Nephron progenitor cell (in vitro differentiated cells): ENCODE measurements at regions not wholly inside any gene's neighbourhood (a gene's known extent, or its start where the extent isn't known, plus 50 kb on each side); places are given as distances from the start of the nearest gene placed in this dataset.

Experiments
- DNase-seq: peaks from one replicate; pipeline ENCODE4 v3.0.0; 2021
- H3K27ac Mint-ChIP-seq: 2 replicates; pipeline ENCODE4 v1.8.0; 2021; ENCODE audit warnings: mild to moderate bottlenecking, moderate library complexity, mixed read lengths
- H3K27me3 Mint-ChIP-seq: 2 replicates; pipeline ENCODE4 v1.8.0; 2021; ENCODE audit warnings: mild to moderate bottlenecking, low read depth, mixed read lengths; ENCODE audit not compliant: poor library complexity
- H3K36me3 Mint-ChIP-seq: 2 replicates; pipeline ENCODE4 v1.8.0; 2021; ENCODE audit warnings: low read depth, mixed read lengths
- H3K4me1 Mint-ChIP-seq: 2 replicates; pipeline ENCODE4 v1.8.0; 2021; ENCODE audit warnings: mixed read lengths
- H3K4me3 Mint-ChIP-seq: 2 replicates; pipeline ENCODE4 v1.8.0; 2021; ENCODE audit warnings: mild to moderate bottlenecking, moderate library complexity, mixed read lengths
- H3K9me3 Mint-ChIP-seq: 2 replicates; pipeline ENCODE4 v1.8.0; 2021; ENCODE audit warnings: mild to moderate bottlenecking, moderate library complexity, mixed read lengths
- CTCF ChIP-seq: fragments of 200-600 bp; sonication (generic); IDR thresholded peaks from 2 replicates; pipeline ENCODE4 v1.5.0; 2021; ENCODE audit warnings: antibody characterized with exemption

GRCh38 chr1:59108481-59109317 is 188.2 kb upstream of the FGGY start:
- H3K36me3 Mint-ChIP-seq: no peaks in the 10 kb centered on the region

GRCh38 chr1:59110271-59110670 is 186.6 kb upstream of the FGGY start:
- Mint-ChIP-seq H3K27me3 (peaks cover 4% of the 10 kb centered on the region), H3K9me3 (no peaks in the 10 kb centered on the region), H3K36me3 (no peaks in the 10 kb centered on the region), H3K27ac (no peak overlapping the region), H3K4me1 (peaks cover 18% of the 10 kb centered on the region), H3K4me3 (no peak overlapping the region)
- DNase-seq: no peak
- no peak for TF ChIP-seq CTCF

More at GRCh38 chr1:59108481-59109317, 188.2 kb upstream of the FGGY start:
- no peak for TF ChIP-seq CTCF
- Mint-ChIP-seq H3K4me3 (no peak overlapping the region), H3K27me3 (no peaks in the 10 kb centered on the region), H3K9me3 (no peaks in the 10 kb centered on the region), H3K4me1 (peaks cover 15% of the 10 kb centered on the region), H3K27ac (no peak overlapping the region)
- no peak for DNase-seq

- no peak for TF ChIP-seq CTCF
- Mint-ChIP-seq H3K9me3 (no peaks in the 10 kb centered on the region), H3K27me3 (peaks cover 4% of the 10 kb centered on the region), H3K36me3 (no peaks in the 10 kb centered on the region), H3K4me3 (no peak overlapping the region), H3K27ac (no peak overlapping the region), H3K4me1 (peaks cover 19% of the 10 kb centered on the region)
- DNase-seq: no peak
Measured at GRCh38 chr1:59113876-59114457, 182.9 kb upstream of the FGGY start.

- Mint-ChIP-seq H3K4me3 (no peak overlapping the region), H3K36me3 (no peaks in the 10 kb centered on the region), H3K4me1 (peaks cover 19% of the 10 kb centered on the region), H3K9me3 (no peaks in the 10 kb centered on the region), H3K27ac (no peak overlapping the region), H3K27me3 (peaks cover 4% of the 10 kb centered on the region)
- no peak for TF ChIP-seq CTCF
- no peak for DNase-seq
Measured at GRCh38 chr1:59115865-59116264, 181.0 kb upstream of the FGGY start.

GRCh38 chr1:59116920-59117542 is 179.9 kb upstream of the FGGY start:
- H3K4me3 Mint-ChIP-seq: no peak overlapping the region
- no peak for TF ChIP-seq CTCF
- peaks cover 19% of the 10 kb centered on the region for H3K4me1 Mint-ChIP-seq
- no peak for DNase-seq
- no peak overlapping the region for H3K27ac Mint-ChIP-seq
- no peaks in the 10 kb centered on the region for H3K36me3 Mint-ChIP-seq
- no peaks in the 10 kb centered on the region for H3K9me3 Mint-ChIP-seq
- peaks cover 4% of the 10 kb centered on the region for H3K27me3 Mint-ChIP-seq
